Transverse colon (tissue), 3 donors: ENCODE measurements at regions not wholly inside any gene's neighbourhood (a gene's known extent, or its start where the extent isn't known, plus 50 kb on each side); places are given as distances from the start of the nearest gene placed in this dataset.

Experiments
- EP300 ChIP-seq: sonication (generic); formaldehyde crosslinking; IDR thresholded peaks from one replicate; pipeline ENCODE4 v1.6.1; 2017; ENCODE audit warnings: antibody characterized with exemption, low read depth
- POLR2AphosphoS5 ChIP-seq, 3 donors: sonication (generic); formaldehyde crosslinking; IDR thresholded peaks; one replicate each; pipeline ENCODE4 v1.6.1; 2016; ENCODE audit warnings: antibody characterized with exemption in 3 of 3

DNA sequence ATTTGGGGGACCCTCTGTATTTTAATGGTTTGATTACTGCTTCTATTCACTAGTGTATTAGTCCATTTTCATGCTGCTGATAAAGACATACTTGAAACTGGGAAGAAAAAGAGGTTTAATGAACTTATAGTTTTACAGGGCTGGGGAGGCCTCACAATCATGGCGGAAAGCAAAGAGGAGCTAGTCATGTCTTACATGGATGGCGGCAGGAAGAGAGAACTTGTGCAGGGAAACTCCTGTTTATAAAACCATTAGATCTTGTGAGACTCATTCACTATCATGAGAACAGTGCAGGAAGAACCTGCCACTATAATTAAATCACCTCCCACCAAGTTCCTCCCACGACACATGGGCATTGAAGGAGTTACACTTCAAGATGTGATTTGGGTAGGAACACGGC is 464.5 kb upstream of the RGS18 start:
- no peak for TF ChIP-seq EP300
- no peak for TF ChIP-seq POLR2AphosphoS5 (IDR thresholded peaks at IDR 0.05)
